HEK293T (cell line): ENCODE measurements at regions not wholly inside any gene's neighbourhood (a gene's known extent, or its start where the extent isn't known, plus 50 kb on each side); places are given as distances from the start of the nearest gene placed in this dataset.

Source experiments
- ARNT ChIP-seq: fragments of 450-650 bp; IDR thresholded peaks from 2 replicates; pipeline ENCODE4 v1.6.1; 2017; ENCODE audit warnings: mild to moderate bottlenecking
- CTBP1 ChIP-seq: fragments of 450-650 bp; IDR thresholded peaks from 2 replicates; pipeline ENCODE4 v1.6.1; 2016; ENCODE audit warnings: borderline replicate concordance
- ELF4 ChIP-seq: fragments of 450-650 bp; IDR thresholded peaks from 2 replicates; pipeline ENCODE4 v1.6.1; 2017; ENCODE audit warnings: antibody characterized with exemption
- FOXA1 ChIP-seq: fragments of 450-650 bp; IDR thresholded peaks from 2 replicates; pipeline ENCODE4 v1.6.1; 2016; ENCODE audit warnings: mild to moderate bottlenecking
- FOXK2 ChIP-seq: fragments of 450-650 bp; IDR thresholded peaks from 2 replicates; pipeline ENCODE4 v1.6.1; 2016; ENCODE audit warnings: mild to moderate bottlenecking
- SP1 ChIP-seq: fragments of 450-650 bp; IDR thresholded peaks from 2 replicates; pipeline ENCODE4 v1.6.1; 2017
- SUZ12 ChIP-seq: fragments of 450-650 bp; IDR thresholded peaks from 2 replicates; pipeline ENCODE4 v1.6.1; 2016; ENCODE audit warnings: mild to moderate bottlenecking
- TARDBP ChIP-seq: fragments of 450-650 bp; IDR thresholded peaks from 2 replicates; pipeline ENCODE4 v1.6.1; 2016
- TF ChIP-seq, protein P1 (sequence below): fragments of 450-650 bp; IDR thresholded peaks from 2 replicates; pipeline ENCODE4 v1.6.1; 2016

GRCh38 chr7:110317541-110318265, 773.2 kb upstream of the LRRN3 start:
- no peak for TF ChIP-seq ELF4
- TF ChIP-seq, protein P1, sequence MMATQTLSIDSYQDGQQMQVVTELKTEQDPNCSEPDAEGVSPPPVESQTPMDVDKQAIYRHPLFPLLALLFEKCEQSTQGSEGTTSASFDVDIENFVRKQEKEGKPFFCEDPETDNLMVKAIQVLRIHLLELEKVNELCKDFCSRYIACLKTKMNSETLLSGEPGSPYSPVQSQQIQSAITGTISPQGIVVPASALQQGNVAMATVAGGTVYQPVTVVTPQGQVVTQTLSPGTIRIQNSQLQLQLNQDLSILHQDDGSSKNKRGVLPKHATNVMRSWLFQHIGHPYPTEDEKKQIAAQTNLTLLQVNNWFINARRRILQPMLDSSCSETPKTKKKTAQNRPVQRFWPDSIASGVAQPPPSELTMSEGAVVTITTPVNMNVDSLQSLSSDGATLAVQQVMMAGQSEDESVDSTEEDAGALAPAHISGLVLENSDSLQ = no peak
- TF ChIP-seq SUZ12 = no peak
- no peak for TF ChIP-seq TARDBP
- no peak for TF ChIP-seq ARNT
- TF ChIP-seq SP1 = no peak
- no peak for TF ChIP-seq FOXA1
- TF ChIP-seq FOXK2 = no peak
- no peak for TF ChIP-seq CTBP1
